ENCODE measurements at regions not wholly inside any gene's neighbourhood (a gene's known extent, or its start where the extent isn't known, plus 50 kb on each side); places are given as distances from the start of the nearest gene placed in this dataset.
"Not testable (repeated sequence)": the region's sequence is repeated elsewhere in the genome, so short reads cannot be mapped to it uniquely, and the experiment has no call there.

GRCh38 chr6:17012421-17013225 lies 89.2 kb upstream of the STMND1 start:
- DNase-seq (ENCODE audit: low read depth), result no peak

GRCh38 chr6:17011985-17012384 lies 89.9 kb upstream of the STMND1 start:
- DNase-seq (ENCODE audit: low read depth), result no peak

DNA sequence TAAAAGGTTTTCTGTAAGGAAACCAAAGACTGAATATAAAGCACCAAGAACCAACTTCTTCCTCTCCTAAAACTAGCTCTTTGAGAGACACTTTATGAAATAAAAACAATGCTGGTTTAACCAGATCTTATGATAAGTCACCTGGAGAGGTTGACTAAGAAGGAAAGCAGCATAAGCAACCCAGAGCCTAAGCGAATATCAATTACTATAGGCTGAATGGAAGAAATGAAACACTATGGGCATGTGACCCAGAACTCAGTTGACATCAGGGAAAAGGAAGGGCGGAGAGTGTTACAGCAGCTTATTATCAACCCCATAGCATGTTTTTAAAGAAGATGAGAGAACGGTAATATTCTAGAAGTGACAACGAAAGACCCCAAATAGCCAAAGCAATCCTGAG lies 94.1 kb upstream of the STMND1 start:
- no peak for DNase-seq (ENCODE audit: low read depth)

DNA sequence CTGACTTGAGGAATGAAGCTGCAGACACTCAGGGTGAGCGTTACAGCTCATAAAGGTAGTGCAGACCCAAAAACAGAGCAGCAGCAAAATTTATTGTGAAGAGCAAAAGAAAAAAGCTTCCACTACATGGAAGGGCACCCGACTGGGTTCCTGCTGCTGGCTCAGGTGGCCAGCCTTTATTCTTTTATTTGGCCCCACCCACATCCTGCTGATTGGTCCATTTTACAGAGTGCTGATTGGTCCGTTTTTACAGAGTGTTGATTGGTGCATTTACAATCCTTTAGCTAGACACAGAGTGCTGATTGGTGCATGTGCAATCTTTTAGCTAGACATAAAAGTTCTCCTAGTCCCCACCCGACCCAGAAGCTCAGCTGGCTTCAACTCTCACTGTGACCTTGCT lies 95.3 kb upstream of the STMND1 start:
- DNase-seq (ENCODE audit: low read depth), result no peak

- DNase-seq (ENCODE audit: low read depth), result peak; percentile 68
Observed at GRCh38 chr6:17004269-17004668, 97.6 kb upstream of the STMND1 start.

- no peak for DNase-seq (ENCODE audit: low read depth)
Observed at GRCh38 chr6:17002123-17002522, 99.7 kb upstream of the STMND1 start.

DNA sequence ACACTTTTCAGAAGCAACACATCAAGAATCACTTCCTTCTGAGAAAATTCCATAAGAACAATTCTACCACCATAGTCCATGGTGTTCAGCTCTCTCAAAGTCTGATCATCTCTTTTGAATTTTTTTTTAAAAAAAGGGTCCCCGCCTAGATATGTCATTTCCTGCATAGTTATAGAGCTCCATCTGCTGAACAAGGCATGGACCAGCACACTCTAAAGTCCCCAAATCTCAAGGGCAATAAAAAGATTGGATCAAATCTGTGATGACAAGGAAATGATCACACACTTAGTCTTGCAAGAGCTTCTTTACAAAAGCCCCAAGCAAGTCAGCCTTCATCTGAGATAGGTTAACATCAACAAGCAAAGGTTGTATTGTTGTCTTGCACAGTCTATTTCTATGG lies 100.7 kb upstream of the STMND1 start:
- DNase-seq (ENCODE audit: low read depth), result peak; percentile 29

DNA sequence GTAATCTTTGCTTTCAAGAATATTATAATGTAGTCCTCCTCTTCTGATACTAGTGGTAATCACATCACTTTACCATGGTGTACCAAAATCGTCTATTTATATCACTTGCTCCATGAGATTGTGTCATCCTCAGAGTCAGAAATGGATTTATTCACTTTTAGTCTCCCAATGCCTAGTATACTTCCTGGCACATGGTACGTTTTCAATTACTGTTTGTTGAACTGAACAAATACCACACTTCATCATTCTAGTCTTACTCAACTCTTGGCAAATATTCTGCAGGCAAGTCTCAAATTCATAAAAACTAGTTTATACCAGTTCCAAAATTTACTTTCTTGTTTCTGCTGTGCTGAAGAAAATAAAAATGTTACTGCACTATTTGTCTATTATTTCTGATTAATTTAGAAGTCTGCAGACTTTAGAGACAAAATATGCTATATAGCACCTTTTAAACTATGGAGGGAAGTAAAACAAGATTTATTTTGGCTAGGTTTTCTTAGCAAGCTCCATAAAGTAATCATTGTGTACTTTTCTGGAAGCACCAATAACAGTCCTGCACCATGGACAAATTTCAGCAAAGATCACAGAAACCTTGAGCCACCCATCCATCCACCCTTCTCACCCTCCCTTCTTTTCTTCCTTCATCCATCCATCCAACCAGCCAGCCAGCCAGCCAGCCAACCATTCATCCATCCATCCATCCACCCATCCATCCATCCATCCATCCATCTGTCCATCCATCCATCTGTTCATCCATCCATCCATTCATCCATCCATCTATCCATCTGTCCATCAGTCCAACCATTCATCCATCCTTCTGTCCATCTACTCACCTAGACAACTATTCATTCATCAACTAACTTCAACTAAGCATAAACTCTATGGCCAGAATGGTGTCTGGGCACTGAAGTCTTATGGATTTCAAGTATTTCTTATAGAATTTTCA lies 102.1 kb upstream of the STMND1 start:
- peak; percentile 95 for DNase-seq (ENCODE audit: low read depth)

- no peak for DNase-seq (ENCODE audit: low read depth)
Observed at GRCh38 chr6:16998461-16998860, 103.4 kb upstream of the STMND1 start.

GRCh38 chr6:16995511-16996250 lies 106.2 kb upstream of the STMND1 start:
- no peak for DNase-seq (ENCODE audit: low read depth)

DNA sequence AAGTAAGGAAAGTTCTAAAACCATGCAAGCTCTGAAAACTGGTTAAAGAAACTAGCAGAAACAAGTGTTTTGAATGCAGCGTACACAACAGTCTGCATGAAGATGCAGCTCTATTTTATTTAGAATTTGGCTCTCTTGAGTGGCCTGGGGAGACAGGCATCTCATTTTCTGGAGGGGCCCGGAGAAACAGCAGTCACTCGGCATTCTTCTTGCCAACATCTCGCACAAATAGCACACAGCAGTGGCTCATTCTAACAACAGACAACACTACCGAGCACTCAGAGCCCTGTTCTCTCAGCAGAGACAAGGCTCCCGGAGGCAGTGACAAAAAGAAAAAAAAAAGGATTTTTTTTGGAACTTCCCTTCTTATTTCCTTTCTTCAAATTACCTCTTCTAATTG lies 108.5 kb upstream of the STMND1 start:
- no peak for DNase-seq (ENCODE audit: low read depth)

- no peak for DNase-seq (ENCODE audit: low read depth)
Observed at GRCh38 chr6:16991981-16992629, 109.7 kb upstream of the STMND1 start.

- DNase-seq (ENCODE audit: low read depth), result not testable (repeated sequence)
Observed at GRCh38 chr6:16989976-16990375, 111.9 kb upstream of the STMND1 start.

GRCh38 chr6:16989382-16989781 lies 112.5 kb upstream of the STMND1 start:
- no peak for DNase-seq (ENCODE audit: low read depth)

- DNase-seq (ENCODE audit: low read depth), result no peak
Observed at GRCh38 chr6:16987996-16988395, 113.9 kb upstream of the STMND1 start.

DNA sequence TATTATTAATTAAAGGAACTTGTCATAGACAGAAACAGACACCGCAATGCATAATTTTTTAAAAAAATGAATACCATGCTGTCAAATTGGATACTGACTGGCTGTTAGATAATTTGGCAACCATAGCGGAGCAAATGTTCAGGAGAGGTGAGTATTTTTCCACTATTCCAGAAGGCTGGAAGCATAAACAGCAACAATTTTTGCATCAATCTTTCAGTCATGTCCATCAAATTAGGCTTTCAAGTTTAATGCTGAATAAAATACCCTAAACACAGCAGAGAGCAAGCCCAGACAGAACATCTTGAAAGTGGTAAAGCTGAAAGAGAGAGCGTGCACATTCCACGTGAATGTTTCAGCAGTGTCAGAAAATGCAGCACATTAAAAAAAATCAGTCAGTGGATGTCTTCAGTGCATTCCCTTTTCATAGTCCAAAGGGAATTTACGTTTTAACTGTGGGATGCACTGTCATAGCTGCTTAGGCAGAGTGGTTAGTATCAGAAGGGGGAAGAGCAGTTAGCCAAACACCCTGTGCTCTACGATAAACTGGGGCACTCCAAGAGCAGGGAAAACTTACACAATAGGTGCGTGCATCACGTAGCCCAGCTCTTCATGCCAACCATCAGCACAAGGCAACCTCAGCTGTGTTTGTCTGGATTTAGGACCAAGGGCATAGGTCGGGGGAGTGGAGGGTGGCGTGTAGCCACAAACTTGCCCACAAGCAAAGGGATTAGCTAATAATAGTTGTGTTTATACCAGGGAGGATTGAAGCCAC lies 116.2 kb upstream of the STMND1 start:
- peak; percentile 98 for DNase-seq (ENCODE audit: low read depth)

DNA sequence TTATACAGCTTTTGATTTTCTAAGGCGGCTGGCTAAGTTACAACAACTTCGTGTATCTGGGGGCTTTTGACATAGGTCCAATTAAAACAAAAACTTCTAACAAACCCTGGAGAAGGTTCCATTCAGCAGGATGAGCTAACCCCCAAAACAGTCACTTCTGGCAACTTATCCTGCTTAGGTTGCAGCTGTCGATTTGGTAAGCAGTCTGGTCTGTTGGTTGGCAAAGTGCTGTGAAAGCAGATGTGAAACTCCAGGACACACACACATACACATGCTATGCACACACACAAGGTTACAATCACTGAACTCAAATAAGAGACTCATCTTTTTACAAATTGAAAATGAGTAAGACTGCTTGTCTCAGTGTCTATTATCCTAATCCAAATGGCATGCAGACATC lies 119.0 kb upstream of the STMND1 start:
- peak; percentile 94 for DNase-seq (ENCODE audit: low read depth)

GRCh38 chr6:16979677-16980370 lies 122.0 kb upstream of the STMND1 start:
- no peak for DNase-seq (ENCODE audit: low read depth)

GRCh38 chr6:16978686-16979085 lies 123.2 kb upstream of the STMND1 start:
- no peak for DNase-seq (ENCODE audit: low read depth)

DNA sequence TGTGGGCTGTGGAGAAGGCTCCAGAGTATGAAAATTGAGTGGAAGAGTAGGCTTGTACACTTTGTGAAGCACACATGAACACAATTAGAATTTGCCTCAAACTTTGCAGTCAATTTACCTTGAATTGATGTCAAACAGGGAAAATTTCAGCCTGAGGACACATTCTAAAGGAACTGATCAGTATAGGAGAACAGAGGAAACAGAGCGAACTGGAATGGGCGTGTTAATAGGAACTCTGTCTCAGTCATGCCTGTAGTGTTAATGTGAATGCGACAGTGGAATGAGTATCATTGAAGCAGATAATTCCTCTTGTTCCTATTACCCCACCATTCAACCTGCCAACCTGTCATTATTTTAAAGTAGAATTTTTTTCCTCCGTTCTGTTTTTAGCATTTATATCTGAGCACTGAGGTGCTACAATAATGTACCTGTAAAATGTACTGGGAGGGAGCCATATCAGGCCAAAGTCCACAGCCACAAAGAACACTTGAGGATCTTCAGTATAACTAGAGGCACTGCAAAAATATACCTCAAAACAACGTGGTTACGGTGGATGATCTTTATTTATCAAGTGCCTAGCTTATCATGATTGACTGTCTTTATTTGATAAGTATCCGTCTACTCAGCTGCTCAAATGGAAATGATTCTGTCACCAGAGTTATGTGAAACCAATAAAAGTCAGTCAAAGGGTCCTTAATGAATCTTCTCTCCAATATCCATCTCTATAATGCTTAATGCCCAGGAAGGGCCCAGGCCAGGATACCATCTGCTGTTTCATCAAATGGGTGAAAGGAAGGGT lies 125.3 kb upstream of the STMND1 start:
- no peak for DNase-seq (ENCODE audit: low read depth)

All from fibroblast of gingiva (primary cell).